HCT116 (cell line): ENCODE measurements at regions not wholly inside any gene's neighbourhood (a gene's known extent, or its start where the extent isn't known, plus 50 kb on each side); places are given as distances from the start of the nearest gene placed in this dataset.

Source experiments
- ATAC-seq: fragments of 200-7000 bp; cut with Tn5 transposase; 2 replicates; pipeline ENCODE4 v1.9.1; 2020; ENCODE audit warnings: mild to moderate bottlenecking, moderate library complexity
- BruUV-seq: library from RNA; stranded (reverse); fragments of 400-500 nt; replicated peaks from 2 replicates; lab custom pipeline; 2021; lab: Mats Ljungman, UMichigan
- CTCF ChIA-PET: fragments of 300-600 bp; sonication (Branson Sonifier 250); formaldehyde crosslinking; loops from one replicate; lab custom pipeline; 2021; ENCODE audit warnings: antibody characterized with exemption; lab: Charles Lee
- POLR2A ChIA-PET: fragments of 300-600, 350-600 bp; sonication (Branson Sonifier 250); formaldehyde crosslinking; loops from one replicate; lab custom pipeline; 2021; ENCODE audit warnings: antibody characterized with exemption; lab: Charles Lee
- RAD21 ChIA-PET, 2 experiments: fragments of 300-600 bp; sonication (Branson Sonifier 250); formaldehyde crosslinking; loops; one replicate each; lab custom pipeline; 2023; ENCODE audit warnings: low total read pairs in 2 of 2; ENCODE audit not compliant: uncharacterized antibody in 2 of 2, unreplicated experiment in 2 of 2, low non-redundant PET in 1 of 2; lab: Charles Lee
- DNase-seq: peaks from one replicate; pipeline ENCODE4 v3.0.0-alpha.2; 2010; ENCODE audit warnings: low read depth, low spot score
- H2AFZ ChIP-seq: fragments of 200-600 bp; shearing (Covaris generic), sonication (generic); 2 replicates; pipeline ENCODE4 v1.6.1; 2017; ENCODE audit warnings: low read depth, mixed run types, mixed read lengths, antibody characterized with exemption, low read length; ENCODE audit not compliant: poor library complexity, severe bottlenecking
- H3K27ac ChIP-seq: 2 replicates; pipeline ENCODE4 v1.5.1; 2012; ENCODE audit warnings: low read depth, low read length
- H3K27me3 ChIP-seq: fragments of 200-600 bp; sonication (generic); 2 replicates; pipeline ENCODE4 v1.6.1; 2016; ENCODE audit warnings: mixed run types, low read length, mixed read lengths; ENCODE audit not compliant: insufficient read depth
- H3K36me3 ChIP-seq, 2 experiments: fragments of 200-500 bp in 1 of 2; fragments of 200-600 bp in 1 of 2; sonication (Bioruptor generic) in 1 of 2; sonication (generic) in 1 of 2; 2 replicates each; pipeline versions ENCODE4 v1.5.1 to v1.6.1; 2014 to 2016; ENCODE audit warnings: low read length in 2 of 2, inconsistent platforms in 1 of 2, mixed read lengths in 1 of 2, mixed run types in 1 of 2; ENCODE audit not compliant: insufficient read depth in 2 of 2, control insufficient read depth in 1 of 2
- H3K4me1 ChIP-seq, 2 experiments: fragments of 200-600 bp in 1 of 2; sonication (generic) in 1 of 2; 2 replicates each; pipeline versions ENCODE4 v1.5.1 to v1.6.1; 2012 to 2017; ENCODE audit warnings: low read length in 2 of 2, inconsistent platforms in 1 of 2, mild to moderate bottlenecking in 1 of 2, mixed read lengths in 1 of 2, mixed run types in 1 of 2, moderate library complexity in 1 of 2; ENCODE audit not compliant: insufficient read depth in 2 of 2, control insufficient read depth in 1 of 2
- H3K4me2 ChIP-seq: fragments of 200-600 bp; sonication (generic); 2 replicates; pipeline ENCODE4 v1.6.1; 2017; ENCODE audit warnings: mixed run types, low read length, mixed read lengths
- H3K4me3 ChIP-seq, 2 experiments: fragments of 200-600 bp in 1 of 2; sonication (generic) in 1 of 2; replicated peaks in 1 of 2; 2 replicates each; pipeline ENCODE4 v1.5.1; 2011 to 2016; ENCODE audit warnings: low read length in 2 of 2, control low read depth in 1 of 2, low read depth in 1 of 2, mild to moderate bottlenecking in 1 of 2, mixed read lengths in 1 of 2, mixed run types in 1 of 2
- H3K79me2 ChIP-seq: fragments of 200-600 bp; sonication (generic); 2 replicates; pipeline ENCODE4 v1.6.1; 2017; ENCODE audit warnings: mild to moderate bottlenecking, mixed run types, low read length, moderate library complexity, mixed read lengths; ENCODE audit not compliant: insufficient read depth
- H3K9ac ChIP-seq: fragments of 200-600 bp; sonication (generic); 2 replicates; pipeline ENCODE4 v1.6.1; 2016; ENCODE audit warnings: low read length, mixed read lengths
- H3K9me2 ChIP-seq: fragments of 200-600 bp; sonication (generic), shearing (Covaris generic); 2 replicates; pipeline ENCODE4 v1.6.1; 2017; ENCODE audit warnings: mixed run types, mild to moderate bottlenecking, moderate library complexity; ENCODE audit not compliant: insufficient read depth
- H3K9me3 ChIP-seq, 2 experiments: fragments of 200-500 bp in 1 of 2; fragments of 200-600 bp in 1 of 2; sonication (Bioruptor generic) in 1 of 2; sonication (generic) in 1 of 2; 2 replicates each; pipeline ENCODE4 v1.6.1; 2014 to 2017; ENCODE audit warnings: low read length in 2 of 2, mixed read lengths in 2 of 2, inconsistent platforms in 1 of 2, low read depth in 1 of 2, mild to moderate bottlenecking in 1 of 2, mixed run types in 1 of 2, moderate library complexity in 1 of 2; ENCODE audit not compliant: control insufficient read depth in 1 of 2, insufficient read depth in 1 of 2
- H4K20me1 ChIP-seq: fragments of 200-600 bp; sonication (generic), shearing (Covaris generic); 2 replicates; pipeline ENCODE4 v1.6.1; 2017; ENCODE audit warnings: mixed run types, mild to moderate bottlenecking, moderate library complexity; ENCODE audit not compliant: insufficient read depth
- ATF3 ChIP-seq: IDR thresholded peaks from 2 replicates; pipeline ENCODE4 v1.6.1; 2012
- CEBPB ChIP-seq: IDR thresholded peaks from 2 replicates; pipeline ENCODE4 v1.6.1; 2012; ENCODE audit warnings: low read depth
- CTCF ChIP-seq, 3 experiments: fragments of 200-600 bp in 1 of 3; sonication (generic) in 1 of 3; IDR thresholded peaks in 2 of 3; conservative IDR thresholded peaks in 1 of 3; 2 replicates each; pipeline ENCODE4 v1.5.1; 2012 to 2017; ENCODE audit warnings: low read depth in 2 of 3, low read length in 2 of 3, antibody characterized with exemption in 1 of 3, borderline replicate concordance in 1 of 3, control low read depth in 1 of 3, mild to moderate bottlenecking in 1 of 3, mixed read lengths in 1 of 3, mixed run types in 1 of 3, moderate library complexity in 1 of 3; ENCODE audit not compliant: insufficient read depth in 1 of 3
- EGR1 ChIP-seq: IDR thresholded peaks from 2 replicates; pipeline ENCODE4 v1.6.1; 2012; ENCODE audit warnings: low read depth
- ELF1 ChIP-seq: IDR thresholded peaks from 2 replicates; pipeline ENCODE4 v1.6.1; 2012; ENCODE audit warnings: low read depth, borderline replicate concordance
- EZH2 ChIP-seq: fragments of 200-600 bp; sonication (generic); IDR thresholded peaks from 2 replicates; pipeline ENCODE4 v1.6.1; 2017; ENCODE audit warnings: antibody characterized with exemption, mixed run types
- EZH2phosphoT487 ChIP-seq: fragments of 200-600 bp; IDR thresholded peaks from 2 replicates; pipeline ENCODE4 v1.6.1; 2018; ENCODE audit warnings: antibody characterized with exemption, borderline replicate concordance
- FOSL1 ChIP-seq: IDR thresholded peaks from 2 replicates; pipeline ENCODE4 v1.6.1; 2012; ENCODE audit warnings: low read depth
- POLR2A ChIP-seq: IDR thresholded peaks from 2 replicates; pipeline ENCODE4 v1.7.0; 2011; ENCODE audit warnings: borderline replicate concordance; ENCODE audit not compliant: insufficient read depth, insufficient read length; ENCODE audit errors: extremely low read depth
- POLR2AphosphoS5 ChIP-seq: IDR thresholded peaks from 2 replicates; pipeline ENCODE4 v1.6.1; 2011; ENCODE audit warnings: mild to moderate bottlenecking, low read depth, low read length, moderate library complexity
- RAD21 ChIP-seq: IDR thresholded peaks from 2 replicates; pipeline ENCODE4 v1.6.1; 2012; ENCODE audit warnings: low read depth, mild to moderate bottlenecking
- REST ChIP-seq: IDR thresholded peaks from 2 replicates; pipeline ENCODE4 v1.6.1; 2012; ENCODE audit warnings: low read depth
- SIN3A ChIP-seq: IDR thresholded peaks from 2 replicates; pipeline ENCODE4 v1.6.1; 2012; ENCODE audit warnings: low read depth
- SRF ChIP-seq: IDR thresholded peaks from 2 replicates; pipeline ENCODE4 v1.6.1; 2012; ENCODE audit warnings: low read depth
- YY1 ChIP-seq: IDR thresholded peaks from 2 replicates; pipeline ENCODE4 v1.6.1; 2011; ENCODE audit warnings: low read length, low read depth, moderate library complexity, mild to moderate bottlenecking; ENCODE audit not compliant: insufficient replicate concordance; ENCODE audit errors: extremely low read depth
- ZFX ChIP-seq: fragments of 450-650 bp; IDR thresholded peaks from 2 replicates; pipeline ENCODE4 v1.6.1; 2017
- ZNF274 ChIP-seq: fragments of 200-500 bp; sonication (Bioruptor generic); IDR thresholded peaks from 2 replicates; pipeline ENCODE4 v1.6.1; 2014; ENCODE audit warnings: mild to moderate bottlenecking, low read depth, low read length, inconsistent platforms
- intact Hi-C: fragments of 100-400 bp; cut with micrococcal nuclease; formaldehyde crosslinking; loops from 2 replicates; pipeline ENCODE4 v1.10.0; 2022

GRCh38 chr6:108796875-108797274 is 51.3 kb upstream of the ARMC2 start:
- no peaks in the 10 kb centered on the region for H3K4me1 ChIP-seq
- RAD21 ChIA-PET: no interaction called here
- intact Hi-C loops: no loop called here

More at GRCh38 chr6:108796875-108797274, 51.3 kb upstream of the ARMC2 start:
- no peaks in the 10 kb centered on the region for H3K9me3 ChIP-seq
- no peak overlapping the region for H3K4me2 ChIP-seq
- H4K20me1 ChIP-seq: no peaks in the 10 kb centered on the region
- H3K4me3 ChIP-seq: no peak overlapping the region
- 0 out of 2 replicates have a peak, but pooled peaks cover 4% of the 10 kb centered on the region for H3K27me3 ChIP-seq
- no peak overlapping the region for H3K9ac ChIP-seq
- TF ChIP-seq REST (no peak), RAD21 (no peak), ZFX (no peak), ATF3 (no peak), ELF1 (no peak), ZNF274 (no peak), EZH2 (no peak), SIN3A (no peak), EZH2phosphoT487 (no peak), CEBPB (no peak), EGR1 (no peak), FOSL1 (no peak), CTCF (IDR thresholded peaks at IDR 0.05 in 2 of 3, conservative IDR thresholded peaks at IDR 0.05 in 1 of 3; ENCODE audit: borderline replicate concordance in 1 of 3, insufficient read depth in 1 of 3, low read depth in 2 of 3, low read length in 2 of 3) (no peak), POLR2AphosphoS5 (no peak), YY1 (no peak), SRF (no peak), POLR2A (no peak)
- H2AFZ ChIP-seq: no peak overlapping the region
- ATAC-seq (no peak), DNase-seq (no peak)
- H3K9me2 ChIP-seq: no peaks in the 10 kb centered on the region
- no peaks in the 10 kb centered on the region for H3K79me2 ChIP-seq
- H3K27ac ChIP-seq: no peak overlapping the region
- ChIA-PET CTCF (no interaction called here), POLR2A (no interaction called here)
- BruUV-seq: no TSS peak
- no peaks in the 10 kb centered on the region for H3K36me3 ChIP-seq
